D341Med (cell line): ENCODE measurements at regions not wholly inside any gene's neighbourhood (a gene's known extent, or its start where the extent isn't known, plus 50 kb on each side); places are given as distances from the start of the nearest gene placed in this dataset.

ENCODE experiments used
- DNase-seq: peaks from one replicate; pipeline ENCODE4 v3.0.0; 2012; ENCODE audit warnings: low spot score

- no peak for DNase-seq
Observed at GRCh38 chr4:181281451-181281850, 961.8 kb upstream of the TENM3 start.

- no peak for DNase-seq
Observed at GRCh38 chr4:181289198-181289597, 954.0 kb upstream of the TENM3 start.

- no peak for DNase-seq
Observed at GRCh38 chr4:181291615-181292014, 951.6 kb upstream of the TENM3 start.

- no peak for DNase-seq
Observed at GRCh38 chr4:181293014-181293413, 950.2 kb upstream of the TENM3 start.

GRCh38 chr4:181293541-181293940, 949.7 kb upstream of the TENM3 start:
- DNase-seq, result no peak

GRCh38 chr4:181294421-181294820, 948.8 kb upstream of the TENM3 start:
- DNase-seq, result no peak

GRCh38 chr4:181301735-181302710, 941.2 kb upstream of the TENM3 start:
- peak; percentile 53 for DNase-seq

- DNase-seq, result no peak
Observed at GRCh38 chr4:181307824-181308223, 935.4 kb upstream of the TENM3 start.

GRCh38 chr4:181308476-181309312, 934.5 kb upstream of the TENM3 start:
- DNase-seq, result no peak

GRCh38 chr4:181312066-181312465, 931.1 kb upstream of the TENM3 start:
- DNase-seq, result no peak

- no peak for DNase-seq
Observed at GRCh38 chr4:181319629-181320028, 923.6 kb upstream of the TENM3 start.

- DNase-seq, result no peak
Observed at GRCh38 chr4:181323061-181323460, 920.1 kb upstream of the TENM3 start.

- no peak for DNase-seq
Observed at GRCh38 chr4:181330654-181331201, 912.5 kb upstream of the TENM3 start.

- no peak for DNase-seq
Observed at GRCh38 chr4:181331214-181331613, 912.0 kb upstream of the TENM3 start.

- no peak for DNase-seq
Observed at GRCh38 chr4:181345931-181346330, 897.3 kb upstream of the TENM3 start.

- DNase-seq, result no peak
Observed at GRCh38 chr4:181350615-181351415, 892.4 kb upstream of the TENM3 start.

GRCh38 chr4:181364504-181364903, 878.7 kb upstream of the TENM3 start:
- DNase-seq, result no peak

- DNase-seq, result no peak
Observed at GRCh38 chr4:181365671-181366070, 877.5 kb upstream of the TENM3 start.

- no peak for DNase-seq
Observed at GRCh38 chr4:181372014-181372413, 871.2 kb upstream of the TENM3 start.

- DNase-seq, result no peak
Observed at GRCh38 chr4:181376058-181376457, 867.1 kb upstream of the TENM3 start.

GRCh38 chr4:181388061-181388460, 855.1 kb upstream of the TENM3 start:
- DNase-seq, result no peak

GRCh38 chr4:181416966-181417365, 826.2 kb upstream of the TENM3 start:
- no peak for DNase-seq
